Hematopoietic multipotent progenitor cell treated with erythropoietin and hydrocortisone succinate and interleukin-3 and kit ligand, for 17 days (in vitro differentiated cells): ENCODE measurements at regions not wholly inside any gene's neighbourhood (a gene's known extent, or its start where the extent isn't known, plus 50 kb on each side); places are given as distances from the start of the nearest gene placed in this dataset.
"Not testable (repeated sequence)": the region's sequence is repeated elsewhere in the genome, so short reads cannot be mapped to it uniquely, and the experiment has no call there.

Source experiments
- DNase-seq: peaks from one replicate; pipeline ENCODE4 v3.0.0-alpha.2; 2015; ENCODE audit warnings: low spot score

DNA sequence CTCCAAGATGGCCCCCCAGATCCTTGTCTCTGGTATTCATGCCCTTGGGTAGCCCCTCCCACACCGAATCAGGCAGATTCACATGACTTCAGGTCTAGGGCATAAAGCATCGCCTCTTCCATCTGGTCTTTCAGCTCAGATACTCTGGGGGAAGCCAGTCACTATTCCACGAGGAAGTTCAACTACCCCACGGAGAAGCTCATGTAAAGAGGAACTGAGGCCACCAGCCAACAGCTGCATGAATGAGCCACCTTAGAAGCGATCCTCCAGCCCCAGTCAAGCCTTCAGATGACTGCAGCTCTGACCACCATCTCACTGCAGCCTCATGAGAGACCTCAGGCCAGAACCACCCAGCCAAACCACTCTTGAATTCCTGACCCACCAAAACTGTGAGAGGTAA is 54.1 kb downstream of the SOCS3 start:
- no peak for DNase-seq

DNA sequence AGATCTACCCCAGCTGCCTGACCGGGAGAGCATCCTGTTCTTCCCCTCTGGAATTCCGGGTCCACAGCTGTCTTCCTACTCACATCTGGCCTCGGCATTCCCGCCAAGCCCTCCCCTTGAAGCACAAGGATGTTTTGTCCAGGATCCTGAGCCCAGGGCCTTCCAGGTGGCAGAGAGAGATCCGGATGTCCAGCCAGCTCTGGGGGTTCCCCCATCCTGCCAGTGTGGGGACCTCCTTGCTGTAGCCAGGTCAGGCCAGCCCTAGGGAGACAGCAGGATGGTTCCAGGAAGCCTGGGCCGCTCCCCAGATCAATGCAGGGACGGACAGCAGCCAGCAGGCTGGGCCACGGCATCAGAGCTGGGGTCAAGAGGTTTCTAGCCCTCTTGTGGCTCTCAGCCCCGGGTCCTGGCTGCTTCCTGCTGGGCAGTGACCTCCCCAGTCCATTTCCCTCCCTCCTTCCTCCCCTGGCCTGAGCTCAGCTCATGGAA is 55.3 kb downstream of the SOCS3 start:
- DNase-seq, result no peak

DNA sequence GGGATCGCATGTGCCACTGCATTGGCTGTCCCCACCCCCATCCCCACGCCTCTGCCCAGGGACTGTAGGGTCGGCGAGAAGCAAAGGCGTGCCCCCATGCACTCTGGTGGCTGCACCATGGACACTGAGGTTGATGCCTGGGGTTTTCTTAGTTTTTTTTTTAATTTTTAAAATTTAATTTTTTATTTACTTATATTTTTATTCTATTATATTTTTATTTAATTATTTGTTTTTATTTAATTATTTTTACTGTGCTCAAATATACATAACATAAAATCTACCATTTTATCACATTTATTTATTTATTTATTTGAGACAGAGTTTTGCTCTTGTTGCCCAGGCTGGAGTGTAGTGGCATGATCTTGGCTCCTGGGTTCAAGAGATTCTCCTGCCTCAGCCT is 57.4 kb downstream of the SOCS3 start:
- DNase-seq, result no peak

DNA sequence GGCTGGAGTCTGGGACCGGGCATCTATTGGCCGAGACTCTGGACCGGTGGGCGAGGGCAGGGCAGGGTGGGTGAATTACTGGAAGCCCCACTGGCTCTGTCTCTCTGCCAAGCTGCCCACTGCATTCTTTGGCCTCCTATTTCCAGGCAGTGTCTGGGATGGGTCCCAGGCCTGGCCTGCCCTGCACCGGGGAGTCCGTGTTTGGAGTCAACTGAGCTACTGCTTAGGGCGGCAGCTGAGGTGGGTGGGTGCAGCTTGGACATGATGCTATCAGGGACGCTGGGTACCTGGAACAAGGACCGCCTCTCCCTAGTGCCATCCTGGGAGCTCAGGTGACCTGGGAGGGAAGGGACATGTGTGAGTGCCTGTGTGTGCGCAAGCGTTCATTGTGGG is 58.1 kb downstream of the SOCS3 start:
- no peak for DNase-seq

DNA sequence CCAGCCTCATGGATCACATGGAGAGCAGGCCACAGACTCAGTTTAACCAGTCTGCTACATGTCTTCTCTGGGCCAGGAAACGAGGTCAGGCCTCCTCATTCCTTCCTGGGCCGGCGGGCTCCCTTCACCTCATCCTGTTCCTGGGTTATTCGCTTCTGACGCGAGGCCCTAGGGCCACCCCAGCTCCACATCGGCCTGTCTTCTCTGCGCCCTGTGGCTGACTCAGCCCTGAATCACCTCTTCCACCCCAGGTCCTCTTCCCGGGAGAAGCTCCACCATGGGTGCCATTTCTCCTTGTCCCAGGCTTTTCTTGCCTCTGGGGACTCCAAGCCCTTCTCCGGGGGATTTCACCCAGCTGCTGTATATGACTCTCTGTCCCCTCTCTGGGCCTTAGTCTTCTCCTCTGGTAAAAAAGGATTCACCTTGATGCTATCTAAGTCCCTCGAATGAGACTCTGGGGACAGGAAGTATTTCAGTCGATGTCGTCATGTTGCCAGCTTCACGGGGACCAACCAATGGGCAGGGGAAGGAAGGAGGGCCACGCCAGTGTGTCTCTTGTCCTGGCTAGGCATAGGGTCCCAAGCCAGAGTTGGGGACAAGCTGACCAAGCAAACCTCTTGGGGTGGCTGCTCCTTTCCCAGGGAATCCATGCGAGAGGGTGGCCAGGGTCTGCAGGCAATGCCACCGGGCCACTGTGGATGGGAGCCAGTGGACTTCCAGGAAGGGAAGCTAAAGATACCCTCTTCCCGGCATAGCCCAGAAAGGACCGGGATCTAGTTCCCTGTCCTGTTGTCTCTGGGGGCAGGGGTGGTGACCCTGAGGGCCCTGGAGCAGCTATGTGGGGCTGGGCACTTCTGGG is 58.7 kb downstream of the SOCS3 start:
- no peak for DNase-seq

DNA sequence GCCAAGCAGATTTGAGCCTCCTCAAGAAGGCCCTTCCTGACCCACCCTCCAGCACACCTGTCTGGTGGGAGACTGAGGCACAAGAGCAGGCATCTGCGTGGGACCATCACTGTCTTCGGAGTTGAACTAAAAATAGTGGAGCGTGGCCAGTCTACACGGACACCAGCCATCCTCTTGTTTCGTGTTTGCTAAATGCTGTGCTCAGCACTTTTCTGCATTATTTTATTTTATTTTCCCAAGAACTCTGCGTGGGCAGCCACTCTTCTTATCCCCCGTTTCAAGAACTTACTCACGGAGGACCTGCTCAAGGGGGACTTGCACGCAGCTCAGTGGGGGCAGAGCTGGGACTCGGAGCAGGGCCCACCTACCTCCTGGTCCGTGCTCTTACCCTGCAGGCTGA is 60.8 kb downstream of the SOCS3 start:
- no peak for DNase-seq

DNA sequence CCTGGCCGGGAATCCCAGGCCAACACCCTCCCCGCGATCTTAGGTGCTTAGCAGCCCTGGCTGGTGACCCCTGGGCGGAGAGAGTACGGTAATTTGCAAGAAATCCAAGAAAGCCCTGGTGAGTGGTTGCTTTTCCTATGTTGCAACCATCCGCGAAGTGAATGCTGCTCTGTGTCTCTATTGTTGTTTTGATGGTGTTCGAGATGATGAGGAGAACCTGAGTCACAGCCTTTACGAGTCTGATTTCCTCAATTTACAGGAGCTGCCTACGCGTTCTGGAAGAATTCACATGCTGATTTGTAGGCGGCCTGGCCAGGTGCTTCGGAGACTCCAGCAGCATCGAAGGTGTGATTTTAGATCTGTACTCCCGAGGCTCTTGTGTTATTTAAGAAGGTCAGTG is 63.3 kb downstream of the TMEM235 start:
- no peak for DNase-seq

DNA sequence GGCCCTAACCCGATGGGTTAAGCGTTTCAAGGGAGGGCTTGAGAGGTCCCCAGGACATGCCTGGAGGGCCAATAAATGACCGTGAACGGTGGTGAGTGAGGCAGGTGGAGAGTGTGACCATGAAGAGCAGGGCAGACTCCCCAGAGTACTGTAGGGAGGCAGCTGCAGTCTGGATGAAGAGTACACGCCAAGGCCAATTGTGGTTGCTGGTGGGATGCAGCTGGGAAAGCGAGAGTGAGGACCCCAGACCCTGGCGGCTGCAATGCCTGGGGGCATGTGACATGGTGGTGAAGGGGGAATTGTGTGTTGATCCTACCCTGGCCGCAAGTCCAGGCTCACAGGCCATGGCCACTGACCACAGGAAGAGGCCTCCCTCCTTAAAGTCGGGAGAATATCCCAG is 62.9 kb downstream of the TMEM235 start:
- no peak for DNase-seq

DNA sequence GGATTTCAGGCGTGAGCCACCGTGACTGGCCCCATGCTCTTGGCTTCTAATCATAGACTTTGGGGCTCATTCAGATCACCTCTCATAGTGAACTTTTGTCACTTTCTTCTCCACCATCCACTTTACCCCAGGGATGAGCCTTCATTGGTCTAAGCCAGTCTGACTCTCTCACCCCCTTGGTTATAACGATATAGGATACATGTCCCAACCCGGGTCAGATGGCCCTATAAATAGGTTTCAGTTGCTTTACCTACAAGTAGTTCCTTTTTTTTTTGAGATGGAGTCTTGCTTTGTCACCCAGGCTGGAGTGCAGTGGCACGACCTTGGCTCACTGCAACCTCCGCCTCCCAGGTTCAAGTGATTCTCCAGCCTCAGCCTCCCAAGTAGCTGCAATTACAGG is 61.7 kb downstream of the TMEM235 start:
- DNase-seq, result not testable (repeated sequence)

DNA sequence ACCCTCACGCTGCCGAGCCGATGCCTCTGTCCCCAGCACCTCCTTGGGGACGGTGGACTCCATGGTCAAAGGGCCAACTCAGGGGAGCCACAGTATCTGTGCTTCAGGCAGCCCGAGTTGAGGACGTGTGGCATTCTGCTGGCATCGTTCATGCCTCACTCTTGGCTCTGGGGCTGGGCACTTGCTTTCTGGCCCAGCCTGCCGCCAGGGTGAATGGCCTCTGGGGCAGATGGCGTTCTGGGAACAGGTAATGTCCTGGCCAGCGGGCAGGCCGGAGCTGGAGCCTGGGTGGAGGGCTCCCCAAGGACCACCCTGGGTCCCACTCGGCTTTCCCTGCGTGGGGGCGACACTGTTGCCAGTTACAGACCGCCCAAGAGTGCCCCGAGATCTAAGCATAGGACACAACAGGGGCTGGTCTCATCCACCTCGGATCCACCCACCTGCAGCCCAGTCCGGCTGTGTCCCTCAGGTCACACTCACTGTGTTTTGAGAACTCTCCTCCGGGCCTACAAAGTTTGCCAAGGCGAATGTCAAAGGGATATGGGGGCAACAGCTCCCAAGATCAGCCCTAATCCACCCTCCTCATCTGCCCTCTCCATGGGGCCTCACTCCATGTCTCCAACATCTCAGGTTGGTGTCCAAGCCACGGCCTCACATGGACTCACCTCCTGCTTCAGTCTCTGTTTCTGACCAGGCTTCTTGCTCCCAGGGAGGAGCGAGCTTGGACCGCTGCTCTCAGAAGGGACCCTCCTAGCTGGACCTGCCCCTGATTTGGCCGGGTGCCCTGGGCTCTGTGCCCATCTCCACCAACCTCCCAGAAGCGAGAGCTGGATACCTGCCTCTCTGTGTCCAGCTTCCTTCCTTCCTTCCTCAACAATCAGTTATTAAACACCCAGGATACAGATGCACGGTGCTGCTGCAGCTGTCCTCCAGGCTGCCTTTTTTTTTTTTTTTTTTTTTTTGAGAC is 60.8 kb downstream of the TMEM235 start:
- DNase-seq, result no peak

DNA sequence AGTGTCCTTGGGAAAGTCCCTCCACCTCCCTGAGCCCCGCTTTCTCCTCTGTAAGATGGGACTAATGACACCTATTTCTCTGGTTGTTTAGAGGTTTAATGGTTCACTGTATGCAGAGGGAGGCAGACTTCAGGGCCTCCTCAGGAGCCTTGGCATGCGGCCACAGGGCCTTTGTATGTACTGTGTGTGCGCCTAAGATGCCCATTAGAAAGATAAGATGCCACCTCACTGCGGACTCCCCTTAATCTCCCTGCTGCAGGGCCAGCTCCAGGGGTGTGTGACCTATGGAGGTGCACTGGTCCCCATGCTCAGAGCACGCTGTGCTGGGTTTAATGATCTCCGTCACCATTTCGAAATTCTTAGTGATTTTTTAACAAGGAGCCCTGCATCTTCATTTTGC is 59.3 kb downstream of the TMEM235 start:
- peak; percentile 37 for DNase-seq
